EH (cell line): ENCODE measurements at regions not wholly inside any gene's neighbourhood (a gene's known extent, or its start where the extent isn't known, plus 50 kb on each side); places are given as distances from the start of the nearest gene placed in this dataset.
"Not testable (repeated sequence)": the region's sequence is repeated elsewhere in the genome, so short reads cannot be mapped to it uniquely, and the experiment has no call there.

Experiments used
- DNase-seq: peaks from one replicate; pipeline ENCODE4 v3.0.0-alpha.2; 2015; ENCODE audit warnings: low read depth

DNA sequence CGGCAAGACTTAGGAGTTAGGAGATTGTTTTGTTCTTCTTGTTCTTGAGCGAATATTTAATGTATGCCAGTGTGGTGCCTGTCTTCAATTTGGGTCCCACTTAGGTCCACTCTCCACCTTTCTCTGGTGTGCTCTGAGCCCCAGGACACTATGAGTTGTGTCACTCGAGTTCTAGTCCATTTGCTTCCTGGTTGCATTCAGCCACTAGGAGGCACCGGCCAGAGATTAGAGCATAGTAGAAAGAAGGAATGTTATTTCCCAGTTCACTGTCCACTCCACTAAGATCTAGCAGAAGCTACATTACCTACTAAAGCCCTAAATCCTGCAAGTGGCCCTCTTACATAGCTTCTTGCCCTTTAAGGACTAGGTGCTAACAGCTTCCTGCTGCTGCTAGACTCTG is 326.9 kb downstream of the NAF1 start:
- DNase-seq: no peak

DNA sequence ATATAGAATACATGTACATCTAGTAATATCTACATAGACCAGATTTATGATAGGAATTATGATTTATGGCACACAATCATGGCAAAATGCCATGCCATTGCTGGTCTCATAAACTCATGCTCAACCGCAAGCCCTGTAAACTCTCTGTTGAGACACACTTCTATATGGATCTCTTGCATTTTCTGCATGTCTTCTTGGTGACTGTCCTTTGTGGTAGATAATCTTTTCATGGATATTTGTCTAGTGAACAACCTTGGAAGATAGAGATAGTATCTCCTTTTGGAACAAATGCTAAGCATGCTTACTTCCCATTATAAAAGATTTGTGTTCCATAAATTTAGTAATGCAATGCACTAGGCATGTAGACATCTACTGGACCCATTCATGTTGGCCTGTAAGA is 328.0 kb downstream of the NAF1 start:
- DNase-seq: no peak

DNA sequence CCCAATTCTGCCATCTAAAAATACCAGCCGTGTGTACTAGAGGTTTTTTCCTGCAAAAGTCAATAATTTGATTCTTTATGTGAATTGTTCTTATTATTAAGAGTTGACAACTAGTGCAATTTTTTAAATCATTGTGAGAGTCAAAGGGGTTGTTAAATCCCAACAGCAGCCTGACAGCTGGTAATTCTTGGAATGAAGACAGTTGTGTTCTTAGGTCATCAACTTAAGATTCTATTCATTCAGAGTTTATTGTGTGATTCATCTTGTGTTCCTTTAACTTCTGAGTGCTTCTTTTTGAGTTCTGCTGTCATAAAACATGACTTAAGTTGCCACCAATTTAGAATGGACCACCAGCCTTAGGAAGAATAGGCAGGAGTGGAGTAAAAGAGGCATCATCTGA is 329.0 kb downstream of the NAF1 start:
- no peak for DNase-seq

DNA sequence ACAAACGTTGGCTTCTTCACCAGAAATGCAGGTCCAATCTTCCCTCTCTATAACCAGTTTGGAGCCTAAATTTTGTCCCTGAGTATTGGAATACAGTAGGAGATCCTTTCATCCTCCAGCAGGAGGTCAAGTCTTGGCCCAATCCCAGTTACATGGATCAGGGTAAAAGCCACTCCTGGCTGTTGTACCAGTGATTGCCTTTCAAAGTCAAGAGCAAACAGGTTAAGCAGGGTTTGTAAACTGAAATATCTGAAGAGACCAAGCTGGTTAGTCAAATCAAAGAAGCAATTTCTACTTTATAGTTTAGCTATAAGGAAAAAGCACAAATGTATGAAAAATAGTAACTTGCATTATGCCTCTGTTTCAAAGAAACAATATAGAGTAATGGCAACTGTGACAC is 329.4 kb downstream of the NAF1 start:
- DNase-seq: no peak

DNA sequence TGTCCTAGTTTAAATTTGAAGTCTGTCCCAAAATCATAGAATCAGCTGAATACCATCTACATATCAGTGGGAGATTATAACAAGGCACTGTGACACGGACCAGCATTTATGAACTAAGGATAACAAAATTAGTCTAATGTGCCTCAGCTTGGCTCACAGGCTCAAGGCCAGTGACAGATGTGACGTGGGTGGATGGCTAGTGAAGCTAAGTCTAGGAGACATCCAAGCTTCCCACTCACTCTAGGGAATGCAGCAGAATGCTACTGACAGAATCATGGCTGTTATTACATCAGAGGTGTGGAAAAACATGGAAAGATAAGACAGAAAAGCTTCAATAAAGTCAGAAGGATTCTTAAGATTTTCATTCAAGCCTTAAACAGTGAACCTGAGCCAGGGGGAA is 329.9 kb downstream of the NAF1 start:
- DNase-seq: no peak

DNA sequence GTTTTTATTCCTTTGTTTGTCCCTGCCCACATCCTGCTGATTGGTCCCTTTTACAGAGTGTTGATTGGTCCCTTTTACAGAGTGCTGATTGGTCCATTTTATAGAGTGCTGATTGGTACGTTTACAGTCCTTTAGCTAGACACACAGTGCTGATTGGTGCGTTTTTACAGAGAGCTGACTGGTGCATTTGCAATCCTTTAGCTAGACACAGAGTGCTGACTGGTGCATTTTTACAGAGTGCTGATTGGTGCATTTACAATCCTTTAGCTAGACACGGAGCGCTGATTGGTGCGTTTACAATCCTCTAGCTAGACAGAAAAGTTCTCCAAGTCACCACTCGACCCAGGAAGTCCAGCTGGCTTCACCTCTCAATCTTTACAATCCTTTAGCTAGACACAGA is 330.4 kb downstream of the NAF1 start:
- DNase-seq: not testable (repeated sequence)

DNA sequence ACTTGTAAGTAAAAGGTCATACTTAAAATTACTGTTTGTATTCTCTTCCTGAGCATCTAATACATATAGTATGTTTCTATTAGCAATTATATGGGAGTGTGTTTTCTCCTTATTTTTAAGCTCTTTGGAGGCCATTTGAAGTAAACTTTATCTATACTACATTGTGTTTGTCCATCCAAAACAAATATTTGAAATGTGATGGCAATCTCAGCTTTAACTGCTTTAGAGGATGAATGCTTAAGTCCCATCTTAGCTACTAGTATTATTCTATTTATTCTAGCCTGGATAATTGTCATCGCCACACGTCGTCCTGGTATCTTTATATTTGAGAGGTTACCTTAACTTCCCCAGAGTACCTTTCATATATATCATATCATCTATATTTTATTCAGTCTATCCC is 335.8 kb downstream of the NAF1 start:
- no peak for DNase-seq

DNA sequence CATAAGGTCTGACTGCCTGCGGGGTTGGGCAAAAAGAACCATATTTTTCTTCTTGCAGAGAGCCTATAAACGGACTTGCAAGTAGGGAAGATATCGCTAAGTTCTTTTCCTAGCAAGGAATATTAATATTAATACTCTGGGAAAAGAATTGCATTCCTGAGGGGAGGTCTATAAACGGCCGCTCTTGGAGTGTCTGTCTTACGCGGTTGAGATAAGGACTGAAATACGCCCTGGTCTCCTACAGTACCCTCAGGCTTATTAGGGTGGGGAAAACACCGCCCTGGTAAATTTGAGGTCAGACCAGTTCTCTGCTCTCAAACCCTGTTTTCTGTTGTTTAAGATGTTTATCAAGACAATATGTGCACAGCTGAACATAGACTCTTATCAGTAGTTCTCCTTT is 349.3 kb downstream of the NAF1 start:
- DNase-seq: not testable (repeated sequence)

DNA sequence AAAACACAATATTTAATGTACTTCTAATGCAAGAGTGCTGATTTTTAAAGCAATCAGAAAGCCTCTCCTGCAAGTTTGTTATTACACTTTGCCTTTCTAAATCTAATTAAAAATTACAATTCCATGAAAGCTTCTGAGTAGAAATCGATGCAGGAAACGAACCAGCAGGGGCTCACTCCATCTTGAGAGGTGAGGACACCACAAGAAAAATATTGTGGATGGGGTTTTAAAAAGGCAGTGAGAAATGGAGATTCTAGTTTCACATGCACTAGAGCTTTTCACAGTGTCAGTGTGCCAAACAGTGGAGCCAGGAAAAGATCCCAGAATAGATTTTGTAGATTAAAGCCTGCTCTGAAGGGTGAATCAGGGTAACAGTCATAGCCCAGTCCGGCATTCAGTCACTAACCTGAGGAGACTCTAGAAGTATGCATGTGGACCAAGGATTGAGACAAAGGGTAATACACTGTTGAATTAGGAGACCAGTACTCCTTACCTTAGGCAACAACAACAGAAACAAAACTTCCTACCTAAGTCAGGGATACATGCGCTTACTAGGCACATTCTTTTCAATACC is 362.3 kb downstream of the NAF1 start:
- DNase-seq: no peak

DNA sequence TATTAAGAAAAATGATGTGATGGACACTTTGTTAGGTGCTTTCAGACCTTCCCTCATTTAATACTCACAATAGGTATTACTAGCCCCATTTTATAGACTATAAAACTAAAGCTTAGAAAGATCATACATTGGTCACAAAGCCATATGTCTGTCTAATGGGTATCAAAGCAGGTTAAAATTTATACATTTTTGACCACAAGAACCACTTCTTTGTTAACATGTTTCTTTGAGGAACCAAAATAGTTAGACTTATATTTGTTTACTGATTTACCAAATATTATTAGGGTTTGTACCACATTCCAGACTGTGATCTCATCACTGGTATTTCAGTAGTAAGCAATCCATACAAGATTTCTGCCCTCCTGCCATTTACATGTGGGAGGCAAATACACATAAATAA is 363.3 kb downstream of the NAF1 start:
- DNase-seq: no peak

DNA sequence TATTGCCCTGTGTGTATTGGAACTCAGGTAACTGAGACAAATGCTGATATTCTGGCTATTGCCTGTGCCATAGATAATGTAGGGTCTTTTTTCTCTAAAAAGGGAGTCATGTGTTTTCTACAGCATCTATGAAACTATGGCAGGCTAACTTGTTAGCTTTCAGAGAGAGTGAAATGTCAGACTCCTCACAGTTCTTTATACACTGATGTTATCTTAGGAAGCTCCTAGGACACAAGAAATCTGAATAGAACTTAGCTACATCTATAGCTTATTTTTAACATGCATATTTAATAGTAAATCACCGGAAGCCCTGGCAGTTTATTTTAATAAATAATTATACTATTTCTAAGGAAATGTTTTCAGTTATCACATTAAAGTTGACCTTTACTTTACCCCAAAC is 369.6 kb downstream of the NAF1 start:
- DNase-seq: no peak

DNA sequence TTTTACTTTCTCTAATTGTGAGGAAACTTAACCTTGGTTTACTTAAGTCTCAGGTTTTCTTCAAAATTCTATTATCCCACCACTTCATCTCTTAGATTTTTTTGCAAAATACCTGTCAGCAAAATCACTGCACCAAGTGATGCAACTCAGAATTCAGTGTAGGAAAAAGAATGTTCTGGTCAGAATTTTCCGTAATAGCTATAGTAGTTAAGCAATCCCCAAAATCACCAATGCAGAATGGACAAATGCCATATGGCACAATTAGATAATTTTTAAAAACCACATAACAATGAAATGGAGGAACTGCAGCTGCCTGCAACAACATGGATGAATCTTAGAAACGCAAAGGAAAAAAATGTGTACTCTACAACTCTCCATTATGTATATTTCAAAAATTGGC is 373.1 kb downstream of the NAF1 start:
- no peak for DNase-seq

DNA sequence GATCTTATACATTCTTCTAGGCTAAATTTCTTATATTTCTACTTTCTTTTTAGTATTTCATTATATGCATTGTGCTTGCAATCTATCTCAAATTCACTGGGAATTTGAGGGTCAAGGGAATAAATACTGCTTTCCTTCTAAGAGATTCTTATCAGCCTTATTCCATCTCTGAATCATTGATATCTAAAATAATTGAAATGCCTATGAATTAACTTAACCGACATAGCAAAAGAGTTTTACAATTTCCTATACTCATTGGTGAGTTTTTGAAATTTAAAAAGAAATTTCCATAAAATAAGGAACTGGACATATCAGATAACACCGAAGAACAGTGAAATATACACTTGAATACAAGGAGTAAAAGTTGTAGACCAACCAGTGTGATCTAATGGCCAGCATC is 373.7 kb downstream of the NAF1 start:
- DNase-seq: no peak

DNA sequence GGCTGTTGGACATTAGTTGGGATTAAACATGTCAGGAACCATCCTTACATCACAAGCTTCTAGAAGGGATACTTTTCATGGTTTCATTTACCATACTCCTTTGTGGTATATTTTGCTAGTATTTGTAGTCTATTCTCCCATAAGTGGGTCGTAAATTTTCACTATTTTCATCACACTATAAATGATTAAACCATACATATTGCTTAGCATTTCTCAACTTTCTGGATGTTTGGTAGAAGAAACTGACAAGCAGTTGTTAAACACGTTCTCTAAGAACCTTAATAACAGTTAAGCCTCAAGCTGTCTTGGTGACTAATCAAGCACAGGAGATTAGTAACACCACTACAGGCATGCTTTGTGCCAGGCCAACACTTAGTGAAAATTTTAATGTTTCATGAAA is 375.5 kb downstream of the NAF1 start:
- DNase-seq: no peak

DNA sequence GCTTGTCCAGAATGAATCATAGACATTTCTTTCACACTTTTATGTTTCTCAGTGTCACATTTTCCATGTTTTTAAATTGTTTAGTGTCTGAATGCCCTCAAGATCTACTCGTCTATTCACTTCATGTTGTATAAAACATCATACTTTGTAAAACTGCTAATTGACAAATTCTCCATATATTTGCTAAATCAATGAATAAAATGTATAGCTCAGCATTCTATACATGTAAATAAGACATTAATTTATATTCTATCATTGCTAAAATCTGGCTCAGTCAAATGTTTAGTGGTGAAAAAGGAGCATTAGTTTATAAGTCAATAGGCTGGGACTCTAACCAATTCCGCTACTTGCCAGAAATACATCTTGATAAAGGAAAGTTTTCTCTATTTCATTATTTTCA is 379.6 kb downstream of the NAF1 start:
- no peak for DNase-seq

DNA sequence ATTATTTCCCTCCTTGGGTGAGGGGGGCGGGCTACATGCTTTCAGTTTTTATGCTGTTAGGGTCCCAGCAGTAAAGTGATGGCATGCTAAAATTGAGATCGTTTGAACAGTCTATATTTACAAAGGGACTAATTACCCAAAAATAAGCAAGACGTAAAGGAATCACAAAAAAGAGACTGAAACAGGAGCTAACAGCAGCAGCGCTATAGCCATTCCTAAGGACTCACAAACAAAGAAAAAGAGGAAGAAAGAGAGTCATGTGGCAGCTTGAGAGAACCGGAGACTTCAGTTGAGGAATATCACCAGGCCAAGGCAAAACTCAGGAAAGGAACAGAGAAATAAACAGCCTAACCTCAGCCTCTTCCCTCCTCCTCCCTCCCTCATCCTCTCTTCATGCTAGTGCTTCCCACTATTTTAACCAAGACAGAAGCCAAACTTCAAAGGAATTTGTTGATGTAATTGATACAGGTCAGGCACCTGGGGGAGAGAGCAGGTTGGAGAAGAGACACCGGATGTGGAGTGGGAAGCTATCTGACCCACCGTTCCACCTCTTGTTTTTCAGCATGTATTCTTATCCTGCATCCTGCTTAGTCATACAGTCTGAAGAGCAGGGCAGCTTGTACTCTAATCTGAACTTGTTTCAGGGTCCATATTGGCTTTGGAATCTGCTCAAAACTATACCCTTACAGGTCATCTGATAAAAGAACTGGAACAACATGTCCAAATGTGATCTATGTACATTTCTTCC is 383.7 kb downstream of the NAF1 start:
- no peak for DNase-seq

DNA sequence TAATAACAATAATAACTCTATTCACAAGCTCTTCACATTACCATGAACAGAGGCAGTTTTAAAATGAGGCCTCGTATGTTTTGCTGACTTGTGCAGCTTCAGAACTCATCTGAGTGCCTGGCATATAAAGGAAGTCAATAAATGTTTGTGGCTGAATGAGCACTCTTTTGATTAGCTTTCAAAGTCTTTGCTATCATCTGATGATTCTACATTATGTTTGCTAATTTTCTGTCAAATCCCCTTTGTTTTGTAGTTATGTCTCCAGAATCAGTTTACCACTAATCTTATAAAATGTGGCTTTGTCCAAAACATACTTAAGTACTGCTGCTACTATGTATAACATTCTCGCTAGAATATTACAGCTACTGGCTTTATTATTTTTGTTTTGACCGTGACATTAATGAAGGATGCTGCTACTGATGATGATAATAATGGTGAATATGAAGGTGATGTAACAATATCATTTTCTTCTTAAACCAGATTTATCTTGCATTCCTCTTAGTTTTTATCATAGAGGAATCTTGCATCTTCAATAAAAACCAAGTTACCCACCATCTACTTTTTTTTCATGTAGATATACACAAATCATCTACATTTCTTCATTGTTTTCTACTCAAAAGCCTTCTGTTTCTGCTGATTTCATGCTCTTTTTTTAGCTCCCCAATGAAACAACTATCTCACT is 384.5 kb downstream of the NAF1 start:
- no peak for DNase-seq

DNA sequence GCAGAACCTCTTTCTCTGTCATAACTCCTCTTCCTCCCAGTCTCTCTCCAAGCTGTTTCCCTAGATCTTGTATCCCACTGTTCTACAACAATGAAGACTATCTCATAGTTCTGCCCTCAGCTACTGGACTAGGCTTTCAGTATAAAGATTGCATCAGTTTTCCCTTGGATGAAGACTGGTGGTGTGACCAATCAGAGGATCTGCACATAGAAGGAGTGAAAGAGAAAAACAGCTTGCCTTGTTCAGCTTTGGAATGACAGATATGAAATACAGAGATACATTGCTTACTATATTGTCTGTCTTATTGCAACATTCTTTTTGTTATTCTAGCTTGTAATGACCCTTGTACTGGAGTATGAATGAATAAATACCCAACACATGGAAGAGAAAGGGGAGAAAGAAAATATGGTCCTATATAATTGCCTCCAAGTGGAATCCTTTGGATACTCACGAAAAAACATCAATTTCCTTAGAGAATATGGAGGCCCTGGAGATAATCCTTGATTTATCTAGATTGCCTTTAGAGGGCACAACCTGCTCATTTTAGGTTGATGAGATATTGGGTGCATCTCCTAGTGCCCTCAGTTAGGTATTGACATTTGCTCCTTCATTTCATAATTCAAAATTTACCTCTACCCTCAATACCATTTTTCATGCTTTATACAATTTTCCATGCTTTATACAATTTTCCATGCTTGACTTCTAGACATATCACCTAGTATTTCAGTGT is 395.8 kb downstream of the NAF1 start:
- no peak for DNase-seq

DNA sequence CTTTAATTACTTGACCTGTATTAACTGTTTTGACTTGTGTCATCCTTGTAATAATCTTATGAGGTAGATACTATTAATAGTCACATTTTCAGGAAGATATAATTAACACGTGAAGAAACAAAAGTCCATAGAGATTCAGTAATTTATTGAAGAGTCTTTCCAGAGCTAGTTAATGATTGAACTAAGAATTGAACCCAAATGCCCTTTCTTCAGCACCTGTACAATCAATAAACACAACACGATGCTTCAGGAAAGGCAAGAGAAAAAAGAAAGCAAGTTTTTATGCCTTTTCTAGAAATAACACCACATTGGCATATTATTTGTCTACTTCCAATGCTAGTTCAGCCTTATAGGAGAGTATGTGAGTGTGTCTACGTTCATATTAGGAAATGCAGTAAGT is 399.6 kb downstream of the NAF1 start:
- no peak for DNase-seq

DNA sequence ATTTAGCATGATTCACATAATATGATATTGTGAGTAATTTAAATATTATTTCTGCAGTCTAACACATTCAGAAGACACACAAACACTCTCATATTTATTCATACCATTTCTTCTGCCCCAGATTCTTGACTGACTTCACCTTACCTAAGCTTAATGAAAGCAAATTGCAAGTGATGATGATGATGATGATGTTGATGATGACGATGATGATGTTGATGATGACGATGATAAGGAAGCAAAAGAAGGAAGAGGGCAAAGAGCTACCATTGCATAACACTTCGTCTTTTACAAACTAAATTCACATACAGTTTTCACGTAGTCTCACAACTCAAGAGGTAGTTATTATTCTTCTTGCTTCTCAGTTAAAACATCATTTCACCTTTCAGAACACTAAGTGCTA is 404.7 kb downstream of the NAF1 start:
- DNase-seq: no peak

DNA sequence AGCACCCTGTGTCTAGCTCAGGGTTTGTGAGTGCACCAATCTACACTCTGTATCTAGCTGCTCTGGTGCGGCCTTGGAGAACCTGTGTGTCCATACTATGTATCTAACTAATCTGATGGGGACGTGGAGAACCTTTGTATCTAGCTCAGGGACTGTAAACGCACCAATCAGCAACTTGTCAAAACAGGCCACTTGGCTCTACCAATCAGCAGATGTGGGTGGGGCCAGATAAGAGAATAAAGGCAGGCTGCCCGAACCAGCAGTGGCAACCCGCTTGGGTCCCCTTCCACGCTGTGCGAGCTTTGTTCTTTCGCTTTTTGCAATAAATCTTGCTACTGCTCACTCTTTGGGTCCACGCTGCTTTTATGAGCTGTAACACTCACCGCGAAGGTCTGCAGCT is 426.5 kb downstream of the NAF1 start:
- DNase-seq: not testable (repeated sequence)

DNA sequence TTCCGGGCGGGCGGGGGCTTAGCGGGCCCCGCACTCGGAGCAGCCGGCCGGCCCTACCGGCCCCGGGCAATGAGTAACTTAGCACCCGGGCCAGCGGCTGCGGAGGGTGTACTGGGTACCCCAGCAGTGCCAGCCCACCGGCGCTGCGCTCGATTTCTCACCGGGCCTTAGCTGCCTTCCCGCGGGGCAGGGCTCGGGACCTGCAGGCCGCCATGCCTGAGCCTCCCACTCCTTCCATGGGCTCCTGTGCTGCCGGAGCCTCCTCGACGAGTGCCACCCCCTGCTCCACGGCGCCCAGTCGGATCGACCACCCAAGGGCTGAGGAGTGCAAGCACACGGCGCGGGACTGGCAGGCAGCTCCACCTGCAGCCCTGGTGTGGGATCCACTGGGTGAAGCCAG is 427.1 kb downstream of the NAF1 start:
- not testable (repeated sequence) for DNase-seq

DNA sequence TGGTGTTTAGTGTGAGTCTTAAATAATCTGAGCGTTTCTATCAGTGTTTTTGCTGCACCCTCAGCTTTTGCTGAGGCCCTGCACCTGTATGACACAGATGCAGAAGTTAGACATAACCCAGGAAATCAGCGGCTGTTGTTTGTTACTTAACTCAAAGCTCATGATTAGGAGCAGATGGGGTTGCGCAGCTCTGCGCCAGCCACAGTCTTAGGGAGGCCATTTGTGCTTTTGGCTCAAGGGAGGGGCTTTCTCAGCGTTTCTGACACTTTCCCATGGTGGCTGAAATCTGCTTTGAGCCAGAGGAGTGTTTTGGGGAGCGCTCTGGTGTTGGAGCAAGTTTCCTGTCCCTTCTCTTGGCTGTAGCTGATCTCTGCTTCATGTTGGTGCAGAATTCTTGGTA is 433.8 kb downstream of the NAF1 start:
- DNase-seq: no peak
